ENCODE measurements at regions not wholly inside any gene's neighbourhood (a gene's known extent, or its start where the extent isn't known, plus 50 kb on each side); places are given as distances from the start of the nearest gene placed in this dataset.

GRCh38 chr13:111479412-111479811, 159.0 kb downstream of the TEX29 start:
- H3F3A ChIP-seq (ENCODE audit: insufficient read depth, low read depth): no peaks in the 10 kb centered on the region
- no peak overlapping the region for H3K4me2 ChIP-seq
- H3K36me3 ChIP-seq (ENCODE audit: low read depth): no peaks in the 10 kb centered on the region
- TF ChIP-seq, protein P1, sequence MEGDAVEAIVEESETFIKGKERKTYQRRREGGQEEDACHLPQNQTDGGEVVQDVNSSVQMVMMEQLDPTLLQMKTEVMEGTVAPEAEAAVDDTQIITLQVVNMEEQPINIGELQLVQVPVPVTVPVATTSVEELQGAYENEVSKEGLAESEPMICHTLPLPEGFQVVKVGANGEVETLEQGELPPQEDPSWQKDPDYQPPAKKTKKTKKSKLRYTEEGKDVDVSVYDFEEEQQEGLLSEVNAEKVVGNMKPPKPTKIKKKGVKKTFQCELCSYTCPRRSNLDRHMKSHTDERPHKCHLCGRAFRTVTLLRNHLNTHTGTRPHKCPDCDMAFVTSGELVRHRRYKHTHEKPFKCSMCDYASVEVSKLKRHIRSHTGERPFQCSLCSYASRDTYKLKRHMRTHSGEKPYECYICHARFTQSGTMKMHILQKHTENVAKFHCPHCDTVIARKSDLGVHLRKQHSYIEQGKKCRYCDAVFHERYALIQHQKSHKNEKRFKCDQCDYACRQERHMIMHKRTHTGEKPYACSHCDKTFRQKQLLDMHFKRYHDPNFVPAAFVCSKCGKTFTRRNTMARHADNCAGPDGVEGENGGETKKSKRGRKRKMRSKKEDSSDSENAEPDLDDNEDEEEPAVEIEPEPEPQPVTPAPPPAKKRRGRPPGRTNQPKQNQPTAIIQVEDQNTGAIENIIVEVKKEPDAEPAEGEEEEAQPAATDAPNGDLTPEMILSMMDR (conservative IDR thresholded peaks at IDR 0.05): no peak
- TF ChIP-seq EZH2 (IDR thresholded peaks at IDR 0.05; ENCODE audit: low read depth): no peak
- no peak overlapping the region for H3K4me3 ChIP-seq
- no peaks in the 10 kb centered on the region for H3K9me3 ChIP-seq (ENCODE audit: insufficient read depth, low read depth)
- no peaks in the 10 kb centered on the region for H3K4me1 ChIP-seq (replicated peaks; ENCODE audit: insufficient read depth)
- ChIA-PET CTCF (no interaction called here), POLR2A (ENCODE audit: unreplicated experiment) (no interaction called here)
- H3K27ac ChIP-seq: no peak overlapping the region
- BruUV-seq (replicated peaks): no TSS peak
- no peak for DNase-seq
- intact Hi-C loops (cut with micrococcal nuclease; ENCODE audit: unreplicated experiment): no loop called here
- no peaks in the 10 kb centered on the region for H4K20me1 ChIP-seq (ENCODE audit: insufficient read depth)
- no peaks in the 10 kb centered on the region for H3K9me2 ChIP-seq (ENCODE audit: insufficient read depth)
- H3K79me2 ChIP-seq (ENCODE audit: low read depth): no peaks in the 10 kb centered on the region
- H3K27me3 ChIP-seq (ENCODE audit: insufficient read depth, low read depth): peaks cover 88% of the 10 kb centered on the region
- H2AFZ ChIP-seq: no peak overlapping the region

DNA sequence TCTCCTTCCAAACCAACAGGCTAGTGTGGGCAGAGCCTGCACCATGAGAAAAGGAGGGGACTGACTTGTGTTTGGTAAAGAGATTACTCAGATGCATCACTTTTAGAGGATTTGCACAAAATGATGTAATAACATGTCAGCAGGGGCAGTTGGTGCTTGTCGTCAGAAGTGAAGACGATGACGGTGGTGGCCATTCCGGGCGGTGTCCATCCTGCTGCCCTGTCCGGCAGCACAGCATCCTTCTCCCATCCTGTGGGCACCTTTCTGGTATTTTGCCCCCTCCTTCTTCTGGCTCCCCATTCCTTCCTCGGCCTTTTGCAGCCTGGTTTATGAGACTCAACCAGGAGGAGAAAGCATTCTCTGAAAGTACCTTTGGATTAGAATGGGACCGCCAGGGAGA, 160.1 kb downstream of the TEX29 start:
- Histone ChIP-seq H3F3A (ENCODE audit: insufficient read depth, low read depth) (no peaks in the 10 kb centered on the region), H2AFZ (no peak overlapping the region), H3K36me3 (ENCODE audit: low read depth) (no peaks in the 10 kb centered on the region), H3K27me3 (ENCODE audit: insufficient read depth, low read depth) (peaks cover 99% of the 10 kb centered on the region), H4K20me1 (ENCODE audit: insufficient read depth) (no peaks in the 10 kb centered on the region), H3K79me2 (ENCODE audit: low read depth) (no peaks in the 10 kb centered on the region), H3K4me3 (no peak overlapping the region), H3K27ac (no peak overlapping the region), H3K4me1 (replicated peaks; ENCODE audit: insufficient read depth) (no peaks in the 10 kb centered on the region), H3K4me2 (no peak overlapping the region), H3K9me3 (ENCODE audit: insufficient read depth, low read depth) (no peaks in the 10 kb centered on the region), H3K9me2 (ENCODE audit: insufficient read depth) (no peaks in the 10 kb centered on the region)
- no peak for DNase-seq
- intact Hi-C loops (cut with micrococcal nuclease; ENCODE audit: unreplicated experiment): no loop called here
- TF ChIP-seq, protein P1 (conservative IDR thresholded peaks at IDR 0.05): no peak
- no peak for TF ChIP-seq EZH2 (IDR thresholded peaks at IDR 0.05; ENCODE audit: low read depth)
- no TSS peak for BruUV-seq (replicated peaks)
- ChIA-PET POLR2A (ENCODE audit: unreplicated experiment) (no interaction called here), CTCF (no interaction called here)

DNA sequence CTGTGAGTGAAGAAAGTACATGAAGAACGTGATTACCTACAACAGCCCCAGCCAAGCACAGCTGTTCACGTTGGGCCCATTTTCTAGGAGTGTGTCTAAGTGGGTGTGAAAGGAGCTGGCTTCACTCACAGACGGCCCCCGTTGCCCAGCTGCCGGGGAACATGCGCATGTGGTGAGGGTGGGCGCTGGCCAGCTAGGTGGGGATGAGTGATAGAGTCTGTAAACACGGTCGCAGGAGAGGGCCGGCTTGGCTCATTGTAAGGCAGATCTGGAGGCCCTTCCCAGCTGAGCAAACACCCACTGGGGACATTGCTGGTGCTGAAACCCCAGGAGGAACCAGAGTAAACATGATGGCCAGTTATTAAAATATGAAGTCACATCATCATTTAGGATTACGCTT, 160.5 kb downstream of the TEX29 start:
- H3K4me3 ChIP-seq: no peak overlapping the region
- no peaks in the 10 kb centered on the region for H3K36me3 ChIP-seq (ENCODE audit: low read depth)
- H3K9me3 ChIP-seq (ENCODE audit: insufficient read depth, low read depth): no peaks in the 10 kb centered on the region
- POLR2A ChIA-PET (ENCODE audit: unreplicated experiment): no interaction called here
- no TSS peak for BruUV-seq (replicated peaks)
- H4K20me1 ChIP-seq (ENCODE audit: insufficient read depth): no peaks in the 10 kb centered on the region
- H3K79me2 ChIP-seq (ENCODE audit: low read depth): no peaks in the 10 kb centered on the region
- CTCF ChIA-PET: no interaction called here
- no peaks in the 10 kb centered on the region for H3F3A ChIP-seq (ENCODE audit: insufficient read depth, low read depth)
- intact Hi-C loops (cut with micrococcal nuclease; ENCODE audit: unreplicated experiment): no loop called here
- TF ChIP-seq, protein P1 (conservative IDR thresholded peaks at IDR 0.05): no peak
- no peak for TF ChIP-seq EZH2 (IDR thresholded peaks at IDR 0.05; ENCODE audit: low read depth)
- H3K4me1 ChIP-seq (replicated peaks; ENCODE audit: insufficient read depth): no peaks in the 10 kb centered on the region
- H3K27ac ChIP-seq: no peak overlapping the region
- H3K9me2 ChIP-seq (ENCODE audit: insufficient read depth): no peaks in the 10 kb centered on the region
- H3K27me3 ChIP-seq (ENCODE audit: insufficient read depth, low read depth): peaks cover 99% of the 10 kb centered on the region
- H2AFZ ChIP-seq: no peak overlapping the region
- H3K4me2 ChIP-seq: no peak overlapping the region
- DNase-seq: no peak

All from PC-9 (cell line).